Amygdala (tissue), 56 donors: ENCODE measurements at regions not wholly inside any gene's neighbourhood (a gene's known extent, or its start where the extent isn't known, plus 50 kb on each side); places are given as distances from the start of the nearest gene placed in this dataset.

Experiments used
- DNase-seq, 56 donors: peaks; one replicate each; lab custom pipeline; 2025; lab: John Stamatoyannopoulos, UW

DNA sequence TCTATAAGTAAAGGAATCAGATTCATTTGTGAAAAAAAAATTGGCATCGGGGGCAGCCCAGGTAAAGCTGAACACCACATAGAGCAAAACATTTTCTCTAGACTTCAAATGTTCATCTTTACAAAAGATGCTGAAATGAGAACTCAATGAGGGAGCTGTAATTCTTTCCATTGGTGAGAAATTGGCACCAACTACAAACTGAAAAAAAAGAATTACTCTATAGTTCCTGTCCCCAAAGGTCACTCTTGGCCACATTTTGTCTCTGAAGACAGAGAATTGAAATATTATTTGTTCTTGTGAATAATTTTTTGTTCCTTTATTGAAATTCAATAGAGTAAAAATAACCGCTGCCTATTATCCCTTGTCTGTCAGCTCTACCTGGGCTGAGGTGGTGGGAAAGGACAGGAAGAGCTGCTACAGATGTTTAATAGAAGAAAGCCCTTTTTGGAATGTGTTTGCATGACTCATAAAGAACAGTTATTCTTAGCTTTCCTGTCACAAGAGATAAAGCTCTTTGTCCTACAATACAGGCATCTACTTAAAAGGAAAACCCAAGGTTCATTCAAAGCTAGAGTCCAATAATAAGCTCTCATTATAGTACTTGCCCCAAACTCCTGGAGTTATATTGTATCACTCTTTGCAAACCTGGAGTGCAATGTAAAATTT, 380.1 kb upstream of the KITLG start:
- DNase-seq: no peak

DNA sequence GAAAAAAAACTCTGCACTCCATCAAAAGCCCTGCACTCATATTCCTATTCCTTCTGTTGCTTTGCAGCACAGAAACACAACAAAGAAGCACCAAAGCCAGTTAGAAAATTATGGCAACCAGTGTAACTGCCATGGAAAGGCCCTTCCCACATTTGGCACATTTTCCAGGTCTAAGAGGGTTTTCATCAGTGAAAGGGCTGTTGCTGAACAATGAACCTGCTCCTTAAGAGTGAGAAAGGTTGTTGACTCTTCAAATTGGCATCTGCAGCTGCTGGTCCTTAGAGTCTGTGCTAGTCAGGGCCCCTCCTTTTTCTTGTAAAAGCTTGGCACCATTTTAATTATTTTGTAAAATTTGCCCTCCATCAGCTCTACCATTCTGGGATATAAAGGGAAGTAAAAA, 378.7 kb upstream of the KITLG start:
- no peak for DNase-seq

DNA sequence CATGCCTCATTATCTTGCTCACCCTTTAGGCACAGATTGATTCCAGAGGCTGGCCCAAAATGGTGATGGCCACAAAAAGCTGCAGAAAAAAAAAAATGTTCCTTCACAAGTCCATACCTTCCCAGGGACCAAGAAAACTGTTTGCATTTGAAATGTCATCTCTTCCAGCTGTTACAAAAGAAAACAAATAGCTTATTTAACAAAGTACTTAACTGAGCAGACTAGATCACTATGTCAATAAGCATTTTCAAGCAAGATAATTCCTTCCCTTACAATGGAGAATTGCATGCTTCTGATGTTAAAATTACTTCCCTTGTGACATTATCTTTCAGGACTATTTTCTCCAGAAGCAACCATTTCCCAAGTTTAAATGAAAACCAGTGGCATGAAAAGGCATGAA, 377.9 kb upstream of the KITLG start:
- DNase-seq: no peak

DNA sequence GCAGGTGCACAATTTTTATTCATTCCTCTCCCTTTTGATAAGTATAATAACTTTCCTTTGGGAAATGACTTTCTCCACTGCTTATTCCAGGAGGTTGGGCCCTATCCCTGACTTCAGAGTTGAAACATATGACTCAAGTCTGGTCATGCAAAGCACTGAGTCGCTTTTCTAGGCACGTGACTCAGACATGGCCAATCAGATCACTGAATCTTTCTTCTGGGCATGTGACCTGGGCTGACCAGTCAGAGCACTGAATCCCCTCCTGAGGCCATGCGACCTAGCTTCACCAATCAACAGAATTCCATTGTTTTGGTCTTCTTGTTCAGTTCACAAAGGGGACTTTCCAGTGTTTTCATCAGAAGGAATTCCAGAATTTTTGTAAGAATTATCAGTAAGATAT, 377.1 kb upstream of the KITLG start:
- DNase-seq: no peak

DNA sequence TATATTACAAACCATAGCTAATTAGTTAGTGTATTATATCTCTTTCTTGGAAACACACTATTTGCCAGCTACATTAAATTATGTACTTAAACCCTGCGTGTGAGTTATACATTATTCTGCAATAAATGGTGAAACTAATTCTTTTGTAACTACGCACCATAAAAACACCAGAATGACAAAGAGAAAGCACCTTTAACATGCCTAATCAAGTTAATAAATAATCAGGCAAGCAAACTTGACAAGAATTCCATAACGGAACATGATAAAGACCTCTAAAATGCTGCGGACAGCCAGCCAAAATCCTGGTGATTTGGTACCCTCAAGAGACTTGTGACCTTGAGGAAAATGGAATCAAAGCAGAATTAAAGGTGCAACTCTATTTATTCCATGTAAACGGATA, 375.3 kb upstream of the KITLG start:
- DNase-seq: no peak

DNA sequence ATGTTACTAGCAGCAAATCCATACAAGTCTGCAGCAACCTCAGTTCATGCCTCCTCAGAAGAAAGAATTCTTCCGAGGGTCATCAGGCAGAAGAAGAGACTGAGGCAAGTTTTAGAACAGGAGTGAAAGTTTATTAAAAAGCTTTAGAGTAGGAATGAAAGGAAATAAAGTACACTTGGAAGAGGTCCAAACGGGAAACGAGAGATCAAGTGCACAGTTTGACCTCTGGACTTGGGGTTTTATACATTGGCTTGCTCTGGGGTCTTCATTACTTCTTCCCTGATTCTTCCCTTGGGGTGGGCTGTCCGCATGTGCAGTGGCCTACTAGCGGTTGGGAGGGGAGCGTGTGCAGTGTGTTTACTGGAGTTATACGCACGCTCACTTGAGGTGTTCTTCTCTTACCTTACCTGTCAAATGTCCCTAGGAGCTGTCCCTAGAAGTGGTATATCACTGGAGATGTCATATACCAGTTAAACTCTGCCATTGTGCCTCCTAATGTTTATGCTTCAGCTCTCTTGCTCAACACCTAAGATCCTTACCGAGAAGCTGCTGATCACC, 372.8 kb upstream of the KITLG start:
- DNase-seq: no peak

DNA sequence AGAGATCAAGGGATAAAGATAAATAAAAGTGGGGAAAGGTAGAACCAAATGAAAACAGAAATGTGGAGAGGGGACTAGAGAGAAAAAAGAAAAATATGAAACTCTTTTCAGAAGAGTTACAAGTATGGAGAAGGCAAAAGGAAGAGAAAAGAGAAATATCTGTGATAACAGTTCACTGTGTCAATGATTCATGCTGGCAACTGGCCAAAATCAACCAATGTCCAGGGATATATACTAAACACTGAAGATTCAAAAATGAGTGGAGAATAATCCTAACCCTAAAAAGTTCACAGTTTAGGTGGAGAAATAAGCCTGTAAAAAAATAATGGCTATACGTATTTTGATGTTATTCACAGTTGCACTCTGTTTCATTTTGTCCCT, 372.3 kb upstream of the KITLG start:
- DNase-seq: no peak

DNA sequence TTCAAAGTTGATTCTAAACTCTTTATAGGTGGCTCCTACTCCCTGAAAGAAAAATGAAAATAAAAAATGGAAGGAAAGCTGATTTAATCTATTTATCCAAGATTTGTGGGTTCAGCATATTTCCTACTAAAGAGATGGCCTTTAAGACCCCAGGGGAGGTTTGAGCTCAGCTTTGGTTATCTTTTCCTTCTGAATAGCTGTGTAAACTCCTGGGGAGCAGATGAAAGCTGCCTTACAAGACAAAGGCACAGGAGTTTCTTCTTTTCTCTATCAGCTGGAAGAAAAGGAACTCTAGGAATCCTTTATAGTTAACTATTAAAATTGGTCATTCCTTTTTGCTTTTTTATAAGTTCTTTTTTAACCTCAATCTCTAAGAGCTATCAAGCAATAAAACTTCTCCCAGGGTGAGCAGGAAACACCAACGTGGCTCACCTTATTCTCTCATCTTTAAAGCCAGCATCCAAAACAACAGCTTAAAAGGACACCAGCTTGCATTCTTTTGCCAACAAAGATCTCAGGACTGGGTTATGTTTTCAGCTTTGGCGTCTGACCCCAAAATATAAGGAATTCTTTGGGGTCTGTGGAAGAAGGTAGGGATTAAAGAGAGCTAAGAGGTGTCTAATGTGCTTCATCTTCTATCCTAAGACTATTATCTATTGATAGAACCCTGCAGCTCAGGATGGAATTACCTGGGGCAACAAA, 371.7 kb upstream of the KITLG start:
- no peak for DNase-seq

DNA sequence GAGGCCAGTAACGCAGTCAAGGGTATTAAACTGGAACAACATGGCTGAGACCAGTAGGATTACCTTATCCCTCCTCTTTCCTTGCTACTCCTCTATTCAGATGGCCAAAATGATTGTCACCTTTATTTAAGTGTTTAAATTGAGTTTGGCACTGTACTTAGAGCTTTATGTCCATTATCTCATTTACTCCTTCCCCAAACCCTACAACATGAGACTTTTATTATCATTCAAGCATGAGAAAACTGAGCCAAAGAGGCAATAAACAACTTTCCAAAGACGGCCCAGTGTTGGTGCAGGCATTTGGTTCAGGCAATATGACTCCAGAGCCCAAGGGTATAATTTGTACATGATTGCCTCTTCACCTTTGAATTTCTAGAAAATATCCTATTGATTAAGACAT, 370.9 kb upstream of the KITLG start:
- DNase-seq: no peak

DNA sequence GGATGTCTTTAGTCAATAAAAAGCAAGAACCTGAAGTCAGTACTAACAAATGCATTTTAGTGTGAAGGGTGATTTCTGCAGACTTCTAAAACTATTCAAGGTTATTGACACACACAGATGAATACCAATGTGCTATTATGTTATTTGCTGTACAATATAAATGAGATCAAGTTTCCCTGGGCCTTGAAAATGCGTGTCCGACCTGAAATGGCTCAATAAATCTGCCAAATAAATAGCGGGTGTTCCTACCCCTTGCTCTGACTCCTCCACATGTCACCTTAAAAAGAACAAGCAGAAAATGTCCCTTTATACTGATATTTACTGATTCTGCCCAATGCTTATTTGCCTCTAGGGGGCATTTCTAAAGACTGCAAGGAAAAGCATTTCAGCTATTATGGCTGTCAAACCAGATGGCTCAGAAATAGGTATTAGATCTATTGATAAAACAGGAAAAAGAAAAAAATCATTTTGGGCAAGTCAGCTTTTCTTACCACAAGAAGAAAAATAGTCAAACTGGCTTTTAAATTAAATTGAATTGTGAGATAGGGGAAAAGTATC, 367.3 kb upstream of the KITLG start:
- DNase-seq: no peak

DNA sequence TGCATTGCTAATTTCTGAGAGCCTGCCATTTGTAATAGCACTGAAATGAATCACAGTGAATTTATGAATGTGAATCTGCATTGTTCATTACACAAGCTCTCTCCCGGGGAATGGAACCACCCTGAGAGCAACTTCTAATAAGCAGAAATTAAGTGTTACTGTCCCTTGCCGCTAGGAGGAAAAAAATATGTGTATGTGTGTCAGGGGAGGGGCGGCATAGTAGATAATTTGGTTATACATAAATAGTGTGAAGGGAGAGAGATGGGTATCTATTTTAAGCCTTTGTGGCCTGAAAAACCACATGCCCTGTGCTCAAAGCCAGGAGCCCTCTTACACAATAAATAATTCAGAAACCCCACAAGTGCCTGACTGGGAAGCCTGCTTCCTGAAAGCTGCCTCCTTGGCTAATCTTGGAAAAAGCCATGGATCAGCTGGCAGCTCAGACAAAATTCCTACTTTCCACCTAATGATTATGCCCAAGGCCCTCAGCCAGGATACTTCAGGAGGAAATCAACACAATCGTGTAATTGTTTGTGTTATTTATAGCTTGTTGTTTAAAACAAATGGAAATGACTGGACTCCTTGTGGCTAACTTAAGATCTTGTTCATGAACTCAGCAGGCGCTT, 366.2 kb upstream of the KITLG start:
- DNase-seq: no peak

DNA sequence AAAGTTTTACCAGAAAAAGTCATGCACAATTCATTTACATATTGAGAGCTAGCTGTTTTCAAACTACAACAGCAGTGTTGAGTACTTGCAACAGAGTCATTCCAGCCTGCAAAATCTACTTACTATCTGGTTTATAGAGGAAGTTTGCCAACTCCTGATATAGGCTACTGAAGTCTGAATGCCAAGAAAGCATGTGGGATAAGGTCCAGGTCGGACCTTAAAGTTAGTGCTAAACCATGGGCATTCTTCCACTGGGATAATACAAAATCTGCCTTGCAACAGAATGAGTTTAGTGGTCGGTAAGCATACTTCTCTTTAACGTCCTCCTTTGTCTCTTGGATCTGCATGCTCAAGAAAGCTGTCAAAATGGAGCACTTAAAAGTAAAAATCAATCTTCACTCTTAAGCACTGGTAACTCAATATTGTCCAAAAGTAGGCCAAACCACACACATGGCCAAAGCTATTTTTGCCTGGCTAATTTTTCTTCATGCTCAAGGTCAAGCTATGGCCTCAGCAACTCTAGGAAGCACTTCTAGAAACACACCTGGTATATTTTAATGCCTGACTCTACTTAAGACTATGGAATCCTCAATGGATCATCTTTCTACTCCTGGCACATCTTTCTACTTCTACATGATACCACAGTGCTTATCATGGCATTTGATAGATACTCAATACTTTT, 364.9 kb upstream of the KITLG start:
- DNase-seq: no peak

DNA sequence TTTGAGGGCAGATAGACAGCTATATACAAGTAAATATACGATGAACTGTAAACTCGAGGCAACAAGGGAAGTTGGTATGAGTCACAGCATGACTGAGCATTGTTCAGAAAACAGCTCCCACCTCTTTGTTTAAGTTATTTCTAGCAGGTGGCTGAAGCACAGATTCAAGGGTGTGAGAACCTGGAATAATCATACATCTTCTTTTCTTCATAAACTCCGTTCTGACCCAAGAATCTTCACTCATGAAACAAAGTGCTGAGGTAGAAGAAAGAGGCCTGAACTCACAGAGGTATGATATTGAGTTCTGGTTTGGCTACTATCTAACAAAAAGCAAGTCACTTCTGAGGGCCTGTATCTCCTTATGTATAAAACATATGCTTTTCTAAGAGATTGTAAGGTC, 364.1 kb upstream of the KITLG start:
- no peak for DNase-seq

DNA sequence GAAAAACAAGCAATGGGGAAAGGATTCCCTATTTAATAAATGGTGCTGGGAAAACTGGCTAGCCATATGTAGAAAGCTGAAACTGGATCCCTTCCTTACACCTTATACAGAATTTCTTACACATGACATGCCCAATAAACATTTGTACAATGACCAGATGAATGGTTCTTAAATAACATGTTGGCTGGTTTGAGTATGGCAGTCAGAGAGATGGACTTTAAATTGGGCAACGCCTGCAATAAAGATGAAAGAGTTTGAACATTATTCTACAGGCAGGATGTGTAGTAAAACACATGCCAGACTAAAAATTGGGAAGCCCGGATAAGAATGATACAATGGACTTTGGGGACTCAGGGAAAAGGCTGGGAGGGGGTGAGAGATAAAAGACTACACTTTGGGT, 360.6 kb upstream of the KITLG start:
- DNase-seq: no peak

DNA sequence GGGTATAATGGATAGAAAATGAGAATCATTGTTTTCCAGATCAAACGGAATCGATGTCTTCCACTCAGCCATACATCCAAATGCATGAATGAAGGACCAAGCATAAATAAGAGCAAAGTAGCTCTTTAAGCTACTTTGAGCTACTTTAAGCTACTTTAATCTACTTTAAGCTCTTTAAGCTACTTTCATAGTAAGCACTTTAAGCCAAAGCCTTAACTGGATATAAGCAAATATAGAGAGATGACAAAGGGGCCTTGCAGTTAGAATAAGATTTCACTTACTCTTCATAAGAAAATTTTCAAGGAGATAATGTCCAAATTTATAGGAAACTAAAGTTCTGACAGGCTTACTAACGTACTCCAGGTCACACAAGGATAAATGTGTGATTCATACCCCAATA, 355.6 kb upstream of the KITLG start:
- DNase-seq: no peak

DNA sequence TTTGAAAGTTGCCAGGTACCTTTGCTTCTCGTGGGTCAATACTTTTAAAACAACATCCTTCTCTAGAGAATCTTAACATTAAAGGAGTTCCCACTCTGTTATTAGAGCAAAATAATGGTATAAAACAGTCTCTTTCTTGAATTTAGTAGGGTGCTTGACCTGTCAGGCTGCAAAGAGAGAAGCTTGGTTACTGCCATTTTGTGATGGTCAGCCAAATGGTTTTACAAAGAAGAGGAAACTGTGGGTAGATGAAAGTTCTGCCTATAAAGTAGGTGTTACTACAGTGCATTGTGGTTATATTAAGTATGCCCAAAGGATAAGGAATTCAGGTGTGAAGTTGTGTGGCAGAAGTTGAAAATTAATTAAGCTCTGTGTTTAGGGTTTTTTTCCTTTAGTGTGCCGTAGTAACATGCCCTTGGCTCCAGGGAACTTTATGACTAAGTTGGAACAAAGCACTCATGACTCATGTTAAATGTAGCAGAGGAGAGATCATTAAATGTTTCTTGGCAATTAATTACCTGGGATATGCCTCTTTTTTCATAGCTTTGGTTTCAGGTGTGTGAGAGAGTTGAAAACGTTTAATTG, 354.0 kb upstream of the KITLG start:
- DNase-seq: no peak

DNA sequence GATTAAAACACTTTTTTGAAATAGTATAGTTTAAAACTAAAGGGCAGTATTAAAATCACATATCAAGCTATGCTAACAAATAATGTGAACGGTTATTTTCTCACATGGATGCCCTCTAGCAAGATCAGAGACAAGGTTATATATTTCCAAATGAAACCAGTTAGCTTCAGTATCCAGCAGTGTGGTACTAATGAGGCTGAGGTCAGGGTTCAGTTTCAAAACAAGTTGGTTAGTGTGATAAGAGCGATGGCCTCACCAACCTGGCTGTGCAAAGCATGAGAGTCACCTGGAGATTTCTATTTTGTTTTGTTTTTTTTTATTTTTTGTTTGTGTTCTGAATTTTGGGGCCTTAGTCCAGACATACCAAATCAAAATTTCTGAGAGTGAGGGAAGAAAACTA, 352.2 kb upstream of the KITLG start:
- DNase-seq: no peak

DNA sequence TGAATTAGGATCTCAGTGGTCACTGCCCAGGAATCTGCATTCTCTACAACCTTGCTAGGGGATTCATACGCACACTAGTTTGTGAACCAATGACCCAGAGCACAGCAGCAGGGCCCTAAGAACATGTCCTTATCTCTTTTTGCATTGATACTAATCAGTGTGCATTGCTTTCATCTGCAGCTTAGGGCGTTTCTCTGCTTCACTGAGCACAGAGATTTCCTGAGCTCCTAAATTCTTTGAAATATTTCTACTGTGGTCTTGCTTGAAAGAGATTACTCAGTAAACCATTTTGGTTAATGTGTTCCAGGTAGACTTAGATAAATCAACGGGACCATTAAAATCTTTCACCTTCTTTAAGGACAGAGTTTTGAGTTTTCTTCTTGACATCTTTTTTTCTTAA, 351.3 kb upstream of the KITLG start:
- DNase-seq: no peak

DNA sequence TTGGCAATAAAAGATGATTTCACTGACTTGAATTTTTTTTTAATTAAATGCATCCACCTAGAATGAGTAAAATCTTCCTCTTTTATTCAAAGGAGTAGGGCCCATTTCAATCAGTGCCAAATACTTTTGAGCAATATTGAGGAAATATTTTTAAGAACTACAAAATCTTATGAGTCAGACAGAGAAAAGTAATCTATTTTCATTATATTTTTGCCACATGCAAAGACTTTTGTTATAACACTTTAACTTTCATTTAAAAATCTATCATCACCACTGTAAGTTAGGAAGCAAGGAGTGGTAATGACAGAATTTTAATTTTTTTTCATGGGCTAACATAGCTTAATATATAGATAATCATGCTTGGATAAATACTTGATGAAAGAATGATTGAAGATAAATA, 345.2 kb upstream of the KITLG start:
- DNase-seq: no peak

DNA sequence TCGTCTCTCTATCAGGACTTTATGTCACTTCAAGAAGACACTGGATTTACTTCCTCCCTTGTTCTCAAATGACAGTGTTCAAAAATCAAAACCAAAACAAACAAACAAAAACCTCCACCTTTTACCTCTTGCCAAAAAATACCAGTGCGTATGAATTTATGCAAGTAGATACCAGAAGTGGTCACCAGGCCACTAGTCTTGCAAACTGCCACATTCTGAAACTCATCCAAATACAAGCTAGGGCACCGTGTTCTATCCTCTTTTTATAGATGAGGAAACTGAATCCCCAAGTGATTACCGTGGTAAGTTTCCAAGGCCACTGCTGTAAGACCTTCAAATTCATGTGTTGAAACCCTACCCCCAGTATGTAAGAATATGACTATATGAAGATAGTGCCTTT, 343.9 kb upstream of the KITLG start:
- no peak for DNase-seq

DNA sequence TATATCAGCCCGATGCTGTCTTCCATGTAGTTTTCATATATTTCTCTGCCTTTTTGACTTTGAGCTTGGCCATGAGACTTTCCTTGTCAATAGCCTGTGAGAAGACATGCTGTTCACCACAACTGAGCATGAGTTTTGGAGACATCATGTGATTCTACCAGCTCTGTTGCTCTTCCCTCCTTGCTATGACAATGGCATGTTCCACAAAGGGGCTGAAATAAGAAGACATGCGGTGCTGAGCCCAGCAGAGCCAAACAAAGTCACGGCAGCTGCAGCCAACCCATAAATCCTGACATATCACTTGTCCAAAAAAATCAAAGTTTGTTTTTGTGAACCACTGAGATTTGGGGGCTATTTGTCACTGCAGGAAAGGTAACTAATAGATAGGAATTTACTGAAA, 343.4 kb upstream of the KITLG start:
- no peak for DNase-seq
